GM23338 (cell line): ENCODE measurements at regions not wholly inside any gene's neighbourhood (a gene's known extent, or its start where the extent isn't known, plus 50 kb on each side); places are given as distances from the start of the nearest gene placed in this dataset.

ENCODE experiments used
- ATAC-seq: fragments of 200-7000 bp; cut with Tn5 transposase; 3 replicates; pipeline ENCODE4 v1.9.1; 2020
- DNase-seq: peaks from one replicate; pipeline ENCODE4 v3.0.0-alpha.2; 2015; ENCODE audit warnings: low spot score
- H2AFZ ChIP-seq: fragments of 200-600 bp; sonication (generic); 2 replicates; pipeline ENCODE4 v1.8.0; 2016; ENCODE audit warnings: antibody characterized with exemption, mild to moderate bottlenecking, moderate library complexity
- H3F3A ChIP-seq: fragments of 200-600 bp; sonication (generic); replicated peaks from 2 replicates; pipeline ENCODE4 v1.8.0; 2017; ENCODE audit warnings: antibody characterized with exemption, mixed run types, low read depth
- H3K27ac ChIP-seq: fragments of 200-600 bp; sonication (generic); 2 replicates; pipeline ENCODE4 v1.6.1; 2016; ENCODE audit warnings: low read depth
- H3K27me3 ChIP-seq: fragments of 200-600 bp; sonication (generic); 2 replicates; pipeline ENCODE4 v1.8.0; 2016; ENCODE audit warnings: mild to moderate bottlenecking, mixed run types, moderate library complexity; ENCODE audit not compliant: insufficient read depth
- H3K36me3 ChIP-seq: fragments of 200-600 bp; sonication (generic); 2 replicates; pipeline ENCODE4 v1.8.0; 2016; ENCODE audit warnings: mild to moderate bottlenecking; ENCODE audit not compliant: insufficient read depth
- H3K4me1 ChIP-seq: fragments of 200-600 bp; sonication (generic); 2 replicates; pipeline ENCODE4 v1.8.0; 2016; ENCODE audit warnings: mild to moderate bottlenecking, moderate library complexity; ENCODE audit not compliant: insufficient read depth
- H3K4me2 ChIP-seq: fragments of 200-600 bp; sonication (generic); 2 replicates; pipeline ENCODE4 v1.7.1; 2017; ENCODE audit warnings: mixed run types
- H3K4me3 ChIP-seq: fragments of 200-600 bp; sonication (generic); 2 replicates; pipeline ENCODE4 v1.6.1; 2016; ENCODE audit warnings: mixed run types
- H3K79me2 ChIP-seq: fragments of 200-600 bp; sonication (generic); replicated peaks from 2 replicates; pipeline ENCODE4 v1.8.0; 2017; ENCODE audit warnings: mild to moderate bottlenecking; ENCODE audit not compliant: insufficient read depth
- H3K9me2 ChIP-seq: fragments of 200-600 bp; sonication (generic); 2 replicates; pipeline ENCODE4 v1.8.0; 2017; ENCODE audit not compliant: insufficient read depth
- H4K20me1 ChIP-seq: fragments of 200-600 bp; sonication (generic); replicated peaks from 2 replicates; pipeline ENCODE4 v1.8.0; 2017; ENCODE audit warnings: mild to moderate bottlenecking; ENCODE audit not compliant: insufficient read depth
- H3K27ac Mint-ChIP-seq: 2 replicates; pipeline ENCODE4 v1.8.0; 2020; ENCODE audit warnings: inconsistent platforms, mild to moderate bottlenecking, moderate library complexity, mixed read lengths
- H3K27me3 Mint-ChIP-seq: 3 replicates; pipeline ENCODE4 v1.8.0; 2022; ENCODE audit warnings: low read depth, mild to moderate bottlenecking, moderate library complexity, mixed read lengths, inconsistent platforms; ENCODE audit not compliant: insufficient read depth, poor library complexity
- H3K36me3 Mint-ChIP-seq: 3 replicates; pipeline ENCODE4 v1.8.0; 2021; ENCODE audit warnings: low read depth, mild to moderate bottlenecking, inconsistent platforms, moderate library complexity, mixed read lengths
- H3K4me1 Mint-ChIP-seq: 3 replicates; pipeline ENCODE4 v1.8.0; 2020; ENCODE audit warnings: mild to moderate bottlenecking, inconsistent platforms, mixed read lengths
- H3K4me3 Mint-ChIP-seq: 3 replicates; pipeline ENCODE4 v1.8.0; 2021; ENCODE audit warnings: moderate library complexity, mild to moderate bottlenecking, inconsistent platforms, mixed read lengths
- H3K9me3 Mint-ChIP-seq: 3 replicates; pipeline ENCODE4 v1.8.0; 2020; ENCODE audit warnings: moderate library complexity, mild to moderate bottlenecking, inconsistent platforms, mixed read lengths
- EZH2 ChIP-seq: fragments of 200-600 bp; sonication (generic); IDR thresholded peaks from one replicate; pipeline ENCODE4 v1.8.0; 2017; ENCODE audit warnings: antibody characterized with exemption, mild to moderate bottlenecking, low read depth; ENCODE audit not compliant: unreplicated experiment
- EZH2phosphoT487 ChIP-seq: fragments of 200-600 bp; sonication (generic); IDR thresholded peaks from one replicate; pipeline ENCODE4 v1.8.1; 2018; ENCODE audit warnings: antibody characterized with exemption; ENCODE audit not compliant: unreplicated experiment
- JUNB ChIP-seq: IDR thresholded peaks from one replicate; pipeline ENCODE4 v1.6.1; 2016; ENCODE audit warnings: antibody characterized with exemption; ENCODE audit not compliant: unreplicated experiment
- NANOG ChIP-seq: IDR thresholded peaks from 2 replicates; pipeline ENCODE4 v1.6.1; 2016; ENCODE audit warnings: antibody characterized with exemption, borderline replicate concordance
- POLR2AphosphoS5 ChIP-seq: IDR thresholded peaks from 2 replicates; pipeline ENCODE4 v1.6.1; 2016; ENCODE audit warnings: antibody characterized with exemption, low read depth
- REST ChIP-seq: IDR thresholded peaks from one replicate; pipeline ENCODE4 v1.6.1; 2018; ENCODE audit warnings: antibody characterized with exemption; ENCODE audit not compliant: unreplicated experiment
- ZNF114 ChIP-seq: fragments of 250-450 bp; sonication (Bioruptor Pico); IDR thresholded peaks from 2 replicates; pipeline ENCODE4 v1.5.0; 2020; ENCODE audit warnings: mild to moderate bottlenecking, moderate library complexity
- ZNF331 ChIP-seq: fragments of 250-450 bp; sonication (Bioruptor Pico); IDR thresholded peaks from 2 replicates; pipeline ENCODE4 v1.5.0; 2020; ENCODE audit warnings: low read depth, mild to moderate bottlenecking, moderate library complexity
- ZNF462 ChIP-seq: fragments of 250-450 bp; sonication (Bioruptor Pico); IDR thresholded peaks from 2 replicates; pipeline ENCODE4 v1.5.0; 2020; ENCODE audit warnings: mild to moderate bottlenecking, moderate library complexity
- TF ChIP-seq, protein P1 (sequence below): IDR thresholded peaks from 2 replicates; pipeline ENCODE4 v1.6.1; 2016; ENCODE audit warnings: antibody characterized with exemption
- TF ChIP-seq, protein P2 (sequence below), 2 experiments: fragments of 200-600 bp in 1 of 2; sonication (generic) in 1 of 2; conservative IDR thresholded peaks; 2 replicates each; pipeline versions ENCODE4 v1.5.1 to v1.6.1; 2016 to 2017; ENCODE audit warnings: antibody characterized with exemption in 2 of 2, low read depth in 2 of 2, mild to moderate bottlenecking in 2 of 2, moderate library complexity in 1 of 2

DNA sequence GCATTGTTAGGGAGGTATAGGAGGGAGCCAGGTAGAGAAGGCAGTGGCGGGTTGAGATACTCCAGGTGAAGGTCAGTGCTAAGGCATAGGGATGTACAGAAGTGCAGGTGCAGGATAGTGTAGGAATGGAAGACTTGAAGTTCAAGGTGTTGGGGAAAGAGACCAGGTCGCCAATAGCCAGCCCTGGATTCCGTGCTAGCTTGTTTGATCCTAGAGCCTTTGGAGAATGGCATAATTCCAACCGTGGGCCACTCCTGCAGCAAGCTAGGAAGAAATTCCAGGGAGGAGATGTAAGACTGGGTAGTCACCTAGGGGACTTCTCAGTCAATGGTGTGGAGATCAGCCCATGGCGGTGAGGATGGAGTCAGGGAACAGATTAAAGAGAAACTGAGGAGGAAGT, 272.7 kb downstream of the RPS24 start (continued):
- no peak for TF ChIP-seq REST

DNA sequence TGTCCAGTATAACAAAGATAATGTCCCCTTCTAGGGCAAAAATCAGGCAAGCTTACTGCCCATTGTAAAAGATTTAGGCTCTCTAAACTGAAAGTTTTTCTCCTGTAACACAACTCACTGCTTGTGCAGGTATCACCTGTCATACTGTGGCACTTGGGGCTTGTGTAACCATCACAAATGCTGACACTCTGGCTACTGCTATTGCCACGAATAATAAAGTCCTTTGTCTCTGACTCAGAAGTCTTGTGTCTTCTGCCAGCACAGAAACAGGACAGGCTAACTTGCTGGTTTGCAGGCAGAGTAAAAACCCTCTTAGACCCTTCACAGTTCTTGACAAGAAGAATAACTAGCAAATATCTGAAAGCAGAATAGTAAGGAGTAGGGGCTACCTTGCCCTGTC, 273.9 kb downstream of the RPS24 start:
- no peaks in the 10 kb centered on the region for H3K36me3 ChIP-seq
- TF ChIP-seq POLR2AphosphoS5 (no peak), EZH2phosphoT487 (no peak), ZNF462 (no peak), EZH2 (no peak), ZNF331 (CRISPR knock-in tag) (no peak), ZNF114 (no peak), NANOG (no peak), JUNB (no peak)
- TF ChIP-seq, protein P1, sequence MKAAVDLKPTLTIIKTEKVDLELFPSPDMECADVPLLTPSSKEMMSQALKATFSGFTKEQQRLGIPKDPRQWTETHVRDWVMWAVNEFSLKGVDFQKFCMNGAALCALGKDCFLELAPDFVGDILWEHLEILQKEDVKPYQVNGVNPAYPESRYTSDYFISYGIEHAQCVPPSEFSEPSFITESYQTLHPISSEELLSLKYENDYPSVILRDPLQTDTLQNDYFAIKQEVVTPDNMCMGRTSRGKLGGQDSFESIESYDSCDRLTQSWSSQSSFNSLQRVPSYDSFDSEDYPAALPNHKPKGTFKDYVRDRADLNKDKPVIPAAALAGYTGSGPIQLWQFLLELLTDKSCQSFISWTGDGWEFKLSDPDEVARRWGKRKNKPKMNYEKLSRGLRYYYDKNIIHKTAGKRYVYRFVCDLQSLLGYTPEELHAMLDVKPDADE = no peak
- TF ChIP-seq, protein P2, sequence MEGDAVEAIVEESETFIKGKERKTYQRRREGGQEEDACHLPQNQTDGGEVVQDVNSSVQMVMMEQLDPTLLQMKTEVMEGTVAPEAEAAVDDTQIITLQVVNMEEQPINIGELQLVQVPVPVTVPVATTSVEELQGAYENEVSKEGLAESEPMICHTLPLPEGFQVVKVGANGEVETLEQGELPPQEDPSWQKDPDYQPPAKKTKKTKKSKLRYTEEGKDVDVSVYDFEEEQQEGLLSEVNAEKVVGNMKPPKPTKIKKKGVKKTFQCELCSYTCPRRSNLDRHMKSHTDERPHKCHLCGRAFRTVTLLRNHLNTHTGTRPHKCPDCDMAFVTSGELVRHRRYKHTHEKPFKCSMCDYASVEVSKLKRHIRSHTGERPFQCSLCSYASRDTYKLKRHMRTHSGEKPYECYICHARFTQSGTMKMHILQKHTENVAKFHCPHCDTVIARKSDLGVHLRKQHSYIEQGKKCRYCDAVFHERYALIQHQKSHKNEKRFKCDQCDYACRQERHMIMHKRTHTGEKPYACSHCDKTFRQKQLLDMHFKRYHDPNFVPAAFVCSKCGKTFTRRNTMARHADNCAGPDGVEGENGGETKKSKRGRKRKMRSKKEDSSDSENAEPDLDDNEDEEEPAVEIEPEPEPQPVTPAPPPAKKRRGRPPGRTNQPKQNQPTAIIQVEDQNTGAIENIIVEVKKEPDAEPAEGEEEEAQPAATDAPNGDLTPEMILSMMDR (conservative IDR thresholded peaks at IDR 0.05; ENCODE audit: low read depth in 2 of 2) = no peak

More for the DNA sequence above, 273.9 kb downstream of the RPS24 start:
- no peaks in the 10 kb centered on the region for H3K9me2 ChIP-seq
- no peak overlapping the region for H3K4me2 ChIP-seq
- no peak overlapping the region for H2AFZ ChIP-seq
- ATAC-seq (no peak), DNase-seq (no peak)
- no peaks in the 10 kb centered on the region for H3K79me2 ChIP-seq
- no peak overlapping the region for H3K4me3 Mint-ChIP-seq
- peaks cover 15% of the 10 kb centered on the region for H3K4me1 Mint-ChIP-seq
- H3K4me1 ChIP-seq = peaks cover 3% of the 10 kb centered on the region
- peaks cover 10% of the 10 kb centered on the region for H3K27me3 Mint-ChIP-seq
- no peak overlapping the region for H3K27ac ChIP-seq
- H3K4me3 ChIP-seq = no peak overlapping the region
- no peaks in the 10 kb centered on the region for H3K27me3 ChIP-seq
- no peaks in the 10 kb centered on the region for H3F3A ChIP-seq
- no peaks in the 10 kb centered on the region for H3K36me3 Mint-ChIP-seq
- no peaks in the 10 kb centered on the region for H4K20me1 ChIP-seq
- H3K9me3 Mint-ChIP-seq = peaks cover 2% of the 10 kb centered on the region; the same call in 2 of the 3 replicates
- H3K27ac Mint-ChIP-seq = no peak overlapping the region
